CD14-positive monocyte (primary cell): ENCODE measurements at regions not wholly inside any gene's neighbourhood (a gene's known extent, or its start where the extent isn't known, plus 50 kb on each side); places are given as distances from the start of the nearest gene placed in this dataset.

Source experiments
- DNase-seq, 3 donors: peaks; one replicate each; pipeline ENCODE4 v3.0.0-alpha.2; 2011 to 2022
- H2AFZ ChIP-seq: 2 replicates; pipeline ENCODE4 v1.6.0; 2012; ENCODE audit warnings: mild to moderate bottlenecking, low read depth, low read length, inconsistent platforms; ENCODE audit not compliant: insufficient read depth, poor library complexity, severe bottlenecking
- H3K27ac ChIP-seq, 2 donors: 1 replicate in 1 of 2; 2 replicates in 1 of 2; pipeline ENCODE4 v1.5.1; 2012 to 2013; ENCODE audit warnings: low read length in 2 of 2, control low read depth in 1 of 2, inconsistent platforms in 1 of 2, low read depth in 1 of 2, mild to moderate bottlenecking in 1 of 2
- H3K27me3 ChIP-seq, 2 donors: one replicate each; pipeline versions ENCODE4 v1.6.0 to v1.6.1; 2011 to 2013; ENCODE audit warnings: low read length in 2 of 2; ENCODE audit not compliant: control insufficient read depth in 2 of 2, insufficient read depth in 2 of 2
- H3K36me3 ChIP-seq, 2 donors: replicated peaks in 1 of 2; 1 replicate in 1 of 2; 2 replicates in 1 of 2; pipeline versions ENCODE4 v1.5.1 to v1.6.1; 2012 to 2013; ENCODE audit warnings: low read length in 2 of 2, control low read depth in 1 of 2, inconsistent platforms in 1 of 2, mild to moderate bottlenecking in 1 of 2; ENCODE audit not compliant: insufficient read depth in 2 of 2, control insufficient read depth in 1 of 2
- H3K4me1 ChIP-seq, 2 donors: 1 replicate in 1 of 2; 2 replicates in 1 of 2; pipeline versions ENCODE4 v1.5.1 to v1.6.1; 2012 to 2013; ENCODE audit warnings: low read length in 2 of 2, control low read depth in 1 of 2, inconsistent platforms in 1 of 2, mild to moderate bottlenecking in 1 of 2, moderate library complexity in 1 of 2; ENCODE audit not compliant: insufficient read depth in 2 of 2, control insufficient read depth in 1 of 2
- H3K4me2 ChIP-seq: replicated peaks from 2 replicates; pipeline ENCODE3; 2012; ENCODE audit warnings: low read length, moderate library complexity, mild to moderate bottlenecking; ENCODE audit not compliant: poor library complexity, severe bottlenecking; ENCODE audit errors: extremely low read depth
- H3K4me3 ChIP-seq, 3 experiments: fragments of 200-600 bp in 1 of 3; sonication (generic) in 1 of 3; replicated peaks in 1 of 3; 1 replicate in 2 of 3; 2 replicates in 1 of 3; pipeline ENCODE4 v1.5.1; 2011 to 2013; ENCODE audit warnings: low read length in 3 of 3, mild to moderate bottlenecking in 3 of 3, control low read depth in 2 of 3, low read depth in 2 of 3, inconsistent platforms in 1 of 3, moderate library complexity in 1 of 3
- H3K79me2 ChIP-seq: 2 replicates; pipeline ENCODE4 v1.6.0; 2012; ENCODE audit warnings: mild to moderate bottlenecking, control low read depth, inconsistent platforms, low read length, moderate library complexity; ENCODE audit not compliant: insufficient read depth
- H3K9ac ChIP-seq: 2 replicates; pipeline ENCODE4 v1.6.0; 2017; ENCODE audit warnings: low read length, mild to moderate bottlenecking; ENCODE audit not compliant: insufficient read depth, poor library complexity, severe bottlenecking
- H3K9me3 ChIP-seq, 2 donors: replicated peaks in 1 of 2; 1 replicate in 1 of 2; 2 replicates in 1 of 2; pipeline versions ENCODE4 v1.5.1 to v1.6.1; 2012 to 2013; ENCODE audit warnings: low read length in 2 of 2, control low read depth in 1 of 2; ENCODE audit not compliant: control insufficient read depth in 1 of 2, insufficient read depth in 1 of 2
- H4K20me1 ChIP-seq: 2 replicates; pipeline ENCODE4 v1.6.0; 2012; ENCODE audit warnings: mild to moderate bottlenecking, low read length, control low read depth, moderate library complexity; ENCODE audit not compliant: insufficient read depth
- H3K27ac Mint-ChIP-seq, 7 donors: one replicate each; pipeline ENCODE4 v1.8.0; 2020; ENCODE audit warnings: mild to moderate bottlenecking in 7 of 7, mixed read lengths in 7 of 7, moderate library complexity in 6 of 7, inconsistent platforms in 2 of 7
- H3K27me3 Mint-ChIP-seq, 3 donors: one replicate each; pipeline ENCODE4 v1.8.0; 2021 to 2022; ENCODE audit warnings: low read depth in 3 of 3, mild to moderate bottlenecking in 3 of 3, mixed read lengths in 3 of 3, moderate library complexity in 3 of 3, inconsistent platforms in 1 of 3
- H3K36me3 Mint-ChIP-seq, 2 donors: one replicate each; pipeline ENCODE4 v1.8.0; 2020; ENCODE audit warnings: mixed read lengths in 2 of 2, inconsistent platforms in 1 of 2, mild to moderate bottlenecking in 1 of 2
- H3K4me1 Mint-ChIP-seq: one replicate; pipeline ENCODE4 v1.8.0; 2020; ENCODE audit warnings: mild to moderate bottlenecking, mixed read lengths
- H3K4me3 Mint-ChIP-seq, 2 donors: one replicate each; pipeline ENCODE4 v1.8.0; 2020; ENCODE audit warnings: mild to moderate bottlenecking in 2 of 2, mixed read lengths in 2 of 2, moderate library complexity in 1 of 2
- H3K9me3 Mint-ChIP-seq, 7 donors: one replicate each; pipeline ENCODE4 v1.8.0; 2020 to 2022; ENCODE audit warnings: mixed read lengths in 7 of 7, mild to moderate bottlenecking in 6 of 7, moderate library complexity in 6 of 7, inconsistent platforms in 2 of 7
- WGBS: methylation state at CpG from one replicate; pipeline ENCODE4 v1.1.5; 2013; ENCODE audit warnings: missing lambda C conversion rate; ENCODE audit not compliant: insufficient coverage; 5-methylcytosine and 5-hydroxymethylcytosine counted together
- intact Hi-C, 2 donors: fragments of 100-400 bp; cut with micrococcal nuclease; formaldehyde crosslinking; loops; one replicate each; pipeline versions ENCODE4 v1.15.0 to v1.15.1; 2023
- TF ChIP-seq, protein P1 (sequence below): fragments of 200-600 bp; IDR thresholded peaks from one replicate; pipeline ENCODE4 v1.8.0; 2022; ENCODE audit warnings: antibody characterized with exemption, mild to moderate bottlenecking

DNA sequence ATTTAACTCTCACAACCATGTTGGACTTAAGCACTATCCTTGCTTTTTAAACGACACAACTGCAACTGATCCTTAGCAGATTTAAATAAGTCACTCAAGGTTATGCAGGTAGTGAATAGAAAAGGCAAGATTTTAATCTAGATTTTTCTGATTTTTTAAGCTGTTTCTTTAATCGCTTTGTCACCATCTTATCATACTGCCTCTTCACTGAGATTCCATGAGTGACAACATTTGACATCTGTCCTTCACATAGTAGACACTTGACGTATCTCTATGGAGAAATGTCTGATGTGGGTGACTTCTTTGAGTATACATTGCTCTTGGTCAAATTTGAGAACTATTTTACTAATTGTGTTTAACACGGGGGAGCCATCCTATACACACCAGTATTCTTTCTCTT is 839.7 kb downstream of the GATA3 start:
- no peaks in the 10 kb centered on the region for H3K36me3 Mint-ChIP-seq
- Histone ChIP-seq H4K20me1 (no peaks in the 10 kb centered on the region), H3K9me3 (no peaks in the 10 kb centered on the region), H3K27ac (no peak overlapping the region), H2AFZ (no peak overlapping the region), H3K79me2 (no peaks in the 10 kb centered on the region), H3K4me1 (no peaks in the 10 kb centered on the region), H3K36me3 (no peaks in the 10 kb centered on the region), H3K9ac (no peak overlapping the region), H3K4me2 (no peak overlapping the region), H3K27me3 (no peaks in the 10 kb centered on the region), H3K4me3 (no peak overlapping the region)
- no peaks in the 10 kb centered on the region for H3K4me1 Mint-ChIP-seq
- H3K4me3 Mint-ChIP-seq, result no peak overlapping the region
- intact Hi-C loops, result no loop called here
- peaks cover 0 to 2% (median 0%) of the 10 kb centered on the region in 3 donors for H3K27me3 Mint-ChIP-seq
- no peak overlapping the region for H3K27ac Mint-ChIP-seq
- no CpG with 5 or more reads among the region's 4 CpGs for WGBS
- TF ChIP-seq, protein P1, sequence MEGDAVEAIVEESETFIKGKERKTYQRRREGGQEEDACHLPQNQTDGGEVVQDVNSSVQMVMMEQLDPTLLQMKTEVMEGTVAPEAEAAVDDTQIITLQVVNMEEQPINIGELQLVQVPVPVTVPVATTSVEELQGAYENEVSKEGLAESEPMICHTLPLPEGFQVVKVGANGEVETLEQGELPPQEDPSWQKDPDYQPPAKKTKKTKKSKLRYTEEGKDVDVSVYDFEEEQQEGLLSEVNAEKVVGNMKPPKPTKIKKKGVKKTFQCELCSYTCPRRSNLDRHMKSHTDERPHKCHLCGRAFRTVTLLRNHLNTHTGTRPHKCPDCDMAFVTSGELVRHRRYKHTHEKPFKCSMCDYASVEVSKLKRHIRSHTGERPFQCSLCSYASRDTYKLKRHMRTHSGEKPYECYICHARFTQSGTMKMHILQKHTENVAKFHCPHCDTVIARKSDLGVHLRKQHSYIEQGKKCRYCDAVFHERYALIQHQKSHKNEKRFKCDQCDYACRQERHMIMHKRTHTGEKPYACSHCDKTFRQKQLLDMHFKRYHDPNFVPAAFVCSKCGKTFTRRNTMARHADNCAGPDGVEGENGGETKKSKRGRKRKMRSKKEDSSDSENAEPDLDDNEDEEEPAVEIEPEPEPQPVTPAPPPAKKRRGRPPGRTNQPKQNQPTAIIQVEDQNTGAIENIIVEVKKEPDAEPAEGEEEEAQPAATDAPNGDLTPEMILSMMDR, result no peak
- no peak for DNase-seq
- peaks cover 0 to 17% (median 5%) of the 10 kb centered on the region in 7 donors for H3K9me3 Mint-ChIP-seq

DNA sequence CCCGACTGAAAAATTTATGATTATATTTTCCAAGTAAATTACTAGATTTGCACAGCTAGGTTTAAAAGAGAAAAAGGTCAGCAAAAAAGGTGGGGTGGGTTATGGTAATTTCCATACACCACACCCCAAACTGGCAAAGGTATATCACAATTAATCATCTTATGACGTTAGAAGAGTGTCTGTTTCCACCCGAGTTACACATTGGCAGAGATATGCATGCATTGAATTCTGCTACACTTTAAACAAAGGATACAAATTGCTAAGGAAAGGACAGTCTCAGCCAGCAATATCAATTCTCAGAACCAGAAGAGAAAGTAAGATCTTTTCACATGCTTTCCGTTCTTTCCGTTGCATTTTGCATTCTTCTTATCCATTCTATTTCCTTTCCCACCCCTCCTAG is 843.3 kb downstream of the GATA3 start:
- Histone ChIP-seq H3K27ac (no peak overlapping the region), H3K4me2 (no peak overlapping the region), H3K27me3 (no peaks in the 10 kb centered on the region), H3K9ac (no peak overlapping the region), H3K4me1 (no peaks in the 10 kb centered on the region), H2AFZ (no peak overlapping the region), H3K79me2 (no peaks in the 10 kb centered on the region), H3K4me3 (no peak overlapping the region), H3K9me3 (no peaks in the 10 kb centered on the region), H4K20me1 (no peaks in the 10 kb centered on the region), H3K36me3 (no peaks in the 10 kb centered on the region)
- Mint-ChIP-seq H3K4me1 (no peaks in the 10 kb centered on the region), H3K9me3 (peaks cover 0 to 9% (median 2%) of the 10 kb centered on the region in 7 donors), H3K27me3 (peaks cover 0 to 4% (median 0%) of the 10 kb centered on the region in 3 donors), H3K27ac (no peak overlapping the region), H3K4me3 (no peak overlapping the region), H3K36me3 (no peaks in the 10 kb centered on the region)
- TF ChIP-seq, protein P1, result no peak
- WGBS, result 87% methylated on average over 3 of the region's 5 CpGs
- intact Hi-C loops, result no loop called here
- DNase-seq, result no peak
